Esophagus squamous epithelium (tissue), 4 donors: ENCODE measurements at regions not wholly inside any gene's neighbourhood (a gene's known extent, or its start where the extent isn't known, plus 50 kb on each side); places are given as distances from the start of the nearest gene placed in this dataset.

ENCODE experiments used
- CTCF ChIP-seq, 6 experiments: fragments of 450-650 bp in 4 of 6; fragments of 200-600 bp in 2 of 6; sonication (generic) in 2 of 6; IDR thresholded peaks; one replicate each; pipeline ENCODE4 v1.5.1; 2016 to 2019; ENCODE audit warnings: antibody characterized with exemption in 6 of 6, mild to moderate bottlenecking in 4 of 6, moderate library complexity in 4 of 6
- POLR2A ChIP-seq, 4 donors: fragments of 450-650 bp; IDR thresholded peaks; one replicate each; pipeline ENCODE4 v1.6.1; 2017; ENCODE audit warnings: antibody characterized with exemption in 4 of 4, mild to moderate bottlenecking in 4 of 4, moderate library complexity in 3 of 4

DNA sequence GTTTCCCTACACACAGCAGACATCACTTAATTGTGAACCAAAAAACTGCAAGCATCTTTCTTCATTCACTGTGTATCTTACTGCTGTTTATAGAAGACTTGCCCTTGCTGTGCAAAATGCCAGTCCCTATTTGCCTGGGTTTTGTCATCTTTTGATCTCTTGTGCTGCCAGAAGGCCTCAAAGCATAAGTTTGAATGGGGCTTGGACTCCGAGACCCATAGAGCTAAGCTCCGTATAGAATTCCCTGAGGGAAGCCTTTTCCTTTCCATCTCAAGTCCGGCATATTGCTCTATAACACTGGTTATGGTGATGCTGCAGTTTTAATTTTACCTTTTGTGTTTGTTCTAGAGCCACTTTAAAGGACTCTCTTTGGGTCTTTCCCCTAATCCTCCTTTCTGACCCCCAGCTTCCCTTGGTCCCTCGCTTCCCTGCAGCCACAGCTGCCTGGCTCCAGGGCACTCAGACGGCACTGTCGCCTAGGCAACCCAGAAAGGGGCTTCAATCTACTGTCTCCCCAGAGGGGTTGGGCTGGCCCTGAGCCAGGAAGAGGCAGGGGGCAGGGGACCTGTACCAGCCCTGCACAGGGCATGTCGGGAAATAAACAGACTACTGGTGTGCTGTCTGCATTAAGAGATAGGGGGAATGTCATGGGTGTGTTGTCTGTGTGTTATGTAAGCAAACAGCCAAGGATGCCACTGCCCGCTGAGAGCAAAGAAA lies 73.4 kb upstream of the MELK start:
- TF ChIP-seq CTCF (IDR thresholded peaks at IDR 0.05), result no peak
- no peak for TF ChIP-seq POLR2A (IDR thresholded peaks at IDR 0.05)
